GM12892 (cell line): ENCODE measurements at regions not wholly inside any gene's neighbourhood (a gene's known extent, or its start where the extent isn't known, plus 50 kb on each side); places are given as distances from the start of the nearest gene placed in this dataset.

Experiments used
- POLR2A ChIP-seq: IDR thresholded peaks from 2 replicates; pipeline ENCODE4 v1.6.1; 2011; ENCODE audit warnings: low read depth, low read length, control low read depth
- POLR2AphosphoS5 ChIP-seq: IDR thresholded peaks from 2 replicates; pipeline ENCODE4 v1.6.1; 2011; ENCODE audit warnings: low read depth, low read length, control low read depth
- TAF1 ChIP-seq: IDR thresholded peaks from 2 replicates; pipeline ENCODE4 v1.6.1; 2011; ENCODE audit warnings: low read depth, mild to moderate bottlenecking, control low read depth, low read length, borderline replicate concordance

- no peak for TF ChIP-seq POLR2A
- TF ChIP-seq POLR2AphosphoS5 = no peak
- no peak for TF ChIP-seq TAF1
Observed at GRCh38 chr3:31035681-31036080, 141.2 kb upstream of the GADL1 start.
